Gastrocnemius medialis (tissue), 4 donors: ENCODE measurements at regions not wholly inside any gene's neighbourhood (a gene's known extent, or its start where the extent isn't known, plus 50 kb on each side); places are given as distances from the start of the nearest gene placed in this dataset.

Experiments
- POLR2A ChIP-seq, 2 donors: fragments of 450-650 bp; IDR thresholded peaks; one replicate each; pipeline ENCODE4 v1.6.1; 2017; ENCODE audit warnings: antibody characterized with exemption in 2 of 2, mild to moderate bottlenecking in 2 of 2, moderate library complexity in 2 of 2
- TF ChIP-seq, protein P1 (sequence below), 5 experiments: fragments of 450-650 bp in 3 of 5; fragments of 200-600 bp in 2 of 5; sonication (generic) in 2 of 5; IDR thresholded peaks in 4 of 5; conservative IDR thresholded peaks in 1 of 5; 1 replicate in 4 of 5; 2 replicates in 1 of 5; pipeline ENCODE4 v1.5.1; 2016 to 2019; ENCODE audit warnings: antibody characterized with exemption in 5 of 5, mild to moderate bottlenecking in 3 of 5, moderate library complexity in 3 of 5

DNA sequence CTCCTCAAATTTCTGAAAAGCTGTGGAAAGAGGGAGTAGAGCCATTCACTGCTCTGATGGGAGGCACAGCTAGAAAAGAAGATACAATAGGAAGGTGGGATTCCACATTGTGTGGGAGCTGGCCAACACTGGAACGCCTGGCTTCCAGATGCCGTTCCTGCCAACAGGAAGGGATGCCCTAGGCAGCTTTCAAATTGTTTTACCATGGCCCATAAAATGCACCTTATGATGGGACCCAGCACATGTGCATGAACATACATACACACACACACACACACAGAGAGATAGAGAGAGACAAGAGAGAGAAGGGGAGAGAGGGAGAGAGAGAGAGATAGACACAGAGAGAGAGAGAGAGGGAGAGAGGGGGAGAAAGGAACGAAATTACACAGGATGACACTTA, 86.1 kb upstream of the BZW1 start:
- TF ChIP-seq, protein P1, sequence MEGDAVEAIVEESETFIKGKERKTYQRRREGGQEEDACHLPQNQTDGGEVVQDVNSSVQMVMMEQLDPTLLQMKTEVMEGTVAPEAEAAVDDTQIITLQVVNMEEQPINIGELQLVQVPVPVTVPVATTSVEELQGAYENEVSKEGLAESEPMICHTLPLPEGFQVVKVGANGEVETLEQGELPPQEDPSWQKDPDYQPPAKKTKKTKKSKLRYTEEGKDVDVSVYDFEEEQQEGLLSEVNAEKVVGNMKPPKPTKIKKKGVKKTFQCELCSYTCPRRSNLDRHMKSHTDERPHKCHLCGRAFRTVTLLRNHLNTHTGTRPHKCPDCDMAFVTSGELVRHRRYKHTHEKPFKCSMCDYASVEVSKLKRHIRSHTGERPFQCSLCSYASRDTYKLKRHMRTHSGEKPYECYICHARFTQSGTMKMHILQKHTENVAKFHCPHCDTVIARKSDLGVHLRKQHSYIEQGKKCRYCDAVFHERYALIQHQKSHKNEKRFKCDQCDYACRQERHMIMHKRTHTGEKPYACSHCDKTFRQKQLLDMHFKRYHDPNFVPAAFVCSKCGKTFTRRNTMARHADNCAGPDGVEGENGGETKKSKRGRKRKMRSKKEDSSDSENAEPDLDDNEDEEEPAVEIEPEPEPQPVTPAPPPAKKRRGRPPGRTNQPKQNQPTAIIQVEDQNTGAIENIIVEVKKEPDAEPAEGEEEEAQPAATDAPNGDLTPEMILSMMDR (IDR thresholded peaks at IDR 0.05 in 4 of 5, conservative IDR thresholded peaks at IDR 0.05 in 1 of 5), result no peak
- no peak for TF ChIP-seq POLR2A (IDR thresholded peaks at IDR 0.05)
